A549 (cell line): ENCODE measurements at regions not wholly inside any gene's neighbourhood (a gene's known extent, or its start where the extent isn't known, plus 50 kb on each side); places are given as distances from the start of the nearest gene placed in this dataset.

Experiments
- ATAC-seq, 2 experiments: fragments of 200-7000 bp in 1 of 2; fragments of >200 bp in 1 of 2; cut with Nextera tagmentation in 1 of 2; cut with Tn5 transposase in 1 of 2; 3 replicates each; pipeline versions ENCODE4 v1.8.0 to v1.9.1; 2018 to 2020; ENCODE audit warnings: mild to moderate bottlenecking in 1 of 2, moderate library complexity in 1 of 2
- CTCF ChIA-PET: fragments of 300-600 bp; sonication (Branson Sonifier 250); formaldehyde crosslinking; extraction: SDS; loops from one replicate; lab custom pipeline; 2021; ENCODE audit warnings: antibody characterized with exemption, inconsistent platforms; lab: Yijun Ruan, JAX
- POLR2A ChIA-PET: fragments of 350-600 bp; formaldehyde crosslinking; extraction: SDS; loops from one replicate; lab custom pipeline; 2021; ENCODE audit warnings: antibody characterized with exemption, inconsistent platforms; lab: Yijun Ruan, JAX
- DNase-seq, 2 experiments: peaks; one replicate each; pipeline versions ENCODE4 v3.0.0 to v3.0.0-alpha.2; 2011 to 2016; ENCODE audit warnings: low read depth in 1 of 2, low spot score in 1 of 2
- FAIRE-seq: peaks from 2 replicates; lab custom pipeline; 2011; peaks lifted over from hg19 to GRCh38; lab: Jason Lieb, UNC
- H3K27ac ChIP-seq, 2 experiments: fragments of >200 bp; sonication (Bioruptor Twin); formaldehyde crosslinking; 3 replicates each; pipeline ENCODE4 v1.5.1; 2016 to 2017
- H3K4me1 ChIP-seq: fragments of >200 bp; sonication (Bioruptor Twin); formaldehyde crosslinking; 3 replicates; pipeline ENCODE4 v1.6.1; 2016
- H3K4me2 ChIP-seq: fragments of >200 bp; sonication (Bioruptor Twin); formaldehyde crosslinking; 3 replicates; pipeline ENCODE4 v1.6.1; 2016
- H3K4me3 ChIP-seq: fragments of >200 bp; sonication (Bioruptor Twin); formaldehyde crosslinking; 3 replicates; pipeline ENCODE4 v1.5.1; 2016
- H3K9me3 ChIP-seq: fragments of >200 bp; sonication (Bioruptor Twin); formaldehyde crosslinking; 3 replicates; pipeline ENCODE4 v1.6.1; 2016
- BCL3 ChIP-seq: fragments of >200 bp; sonication (Bioruptor Twin); formaldehyde crosslinking; IDR thresholded peaks from 3 replicates; pipeline ENCODE4 v1.6.1; 2016
- BHLHE40 ChIP-seq: IDR thresholded peaks from 2 replicates; pipeline ENCODE4 v1.6.1; 2012; ENCODE audit warnings: low read depth, low read length, inconsistent platforms
- CHD4 ChIP-seq: fragments of 200-600 bp; sonication (generic); IDR thresholded peaks from 2 replicates; pipeline ENCODE4 v1.6.1; 2016; ENCODE audit warnings: antibody characterized with exemption, mild to moderate bottlenecking, borderline replicate concordance
- EHF ChIP-seq: fragments of 250-450 bp; sonication (Bioruptor Pico); IDR thresholded peaks from 2 replicates; pipeline ENCODE4 v1.5.0; 2020; ENCODE audit warnings: mild to moderate bottlenecking
- ELK1 ChIP-seq: fragments of 150-350 bp; IDR thresholded peaks from 2 replicates; pipeline ENCODE4 v1.6.1; 2014; ENCODE audit warnings: low read depth, mild to moderate bottlenecking, low read length
- EP300 ChIP-seq, 2 experiments: fragments of >200 bp; sonication (Bioruptor Twin); formaldehyde crosslinking; IDR thresholded peaks; 2 replicates in 1 of 2; 3 replicates in 1 of 2; pipeline ENCODE4 v1.6.1; 2016 to 2017
- ESRRA ChIP-seq: fragments of 150-350 bp; IDR thresholded peaks from 2 replicates; pipeline ENCODE4 v1.6.1; 2014; ENCODE audit warnings: mild to moderate bottlenecking, low read length, borderline replicate concordance
- FOSB ChIP-seq: fragments of 250-450 bp; sonication (Bioruptor Pico); IDR thresholded peaks from 2 replicates; pipeline ENCODE4 v1.5.0; 2020; ENCODE audit warnings: mild to moderate bottlenecking, moderate library complexity
- HDAC2 ChIP-seq: fragments of 200-600 bp; sonication (generic); IDR thresholded peaks from 2 replicates; pipeline ENCODE4 v1.6.1; 2016
- HES2 ChIP-seq: fragments of >200 bp; sonication (Bioruptor Twin); formaldehyde crosslinking; IDR thresholded peaks from 2 replicates; pipeline ENCODE4 v1.6.1; 2016
- HOXA7 ChIP-seq: fragments of 250-450 bp; sonication (Bioruptor Pico); IDR thresholded peaks from 2 replicates; pipeline ENCODE4 v1.5.0; 2020; ENCODE audit warnings: mild to moderate bottlenecking, moderate library complexity
- HOXB13 ChIP-seq: fragments of 250-450 bp; sonication (Bioruptor Pico); IDR thresholded peaks from 2 replicates; pipeline ENCODE4 v1.5.0; 2020; ENCODE audit warnings: low read depth, mild to moderate bottlenecking, moderate library complexity
- JUN ChIP-seq, 2 experiments: fragments of >200 bp; sonication (Bioruptor Twin); formaldehyde crosslinking; IDR thresholded peaks; 2 replicates in 1 of 2; 3 replicates in 1 of 2; pipeline ENCODE4 v1.6.1; 2016 to 2017
- JUNB ChIP-seq: fragments of >200 bp; sonication (Bioruptor Twin); formaldehyde crosslinking; IDR thresholded peaks from 2 replicates; pipeline ENCODE4 v1.6.1; 2016
- KDM5A ChIP-seq: fragments of 200-600 bp; sonication (generic); IDR thresholded peaks from 2 replicates; pipeline ENCODE4 v1.6.1; 2016; ENCODE audit warnings: antibody characterized with exemption, mild to moderate bottlenecking
- NPAS2 ChIP-seq: fragments of 250-450 bp; sonication (Bioruptor Pico); IDR thresholded peaks from 2 replicates; pipeline ENCODE4 v1.8.0; 2022; ENCODE audit warnings: mild to moderate bottlenecking, moderate library complexity, borderline replicate concordance
- PBX3 ChIP-seq: IDR thresholded peaks from 2 replicates; pipeline ENCODE4 v1.6.1; 2012
- PHF8 ChIP-seq: fragments of 200-600 bp; sonication (generic); IDR thresholded peaks from 2 replicates; pipeline ENCODE4 v1.6.1; 2016; ENCODE audit warnings: low read depth, mild to moderate bottlenecking, antibody characterized with exemption, moderate library complexity, borderline replicate concordance
- POLR2A ChIP-seq: IDR thresholded peaks from 2 replicates; pipeline ENCODE4 v1.6.1; 2012; ENCODE audit warnings: mild to moderate bottlenecking, low read length
- POLR2AphosphoS2 ChIP-seq: conservative IDR thresholded peaks from 2 replicates; pipeline ENCODE4 v1.6.1; 2012; ENCODE audit warnings: low read length, improper control_type of control experiment, inconsistent platforms
- RARB ChIP-seq: fragments of 250-450 bp; sonication (Bioruptor Pico); IDR thresholded peaks from 2 replicates; pipeline ENCODE4 v1.8.0; 2021; ENCODE audit warnings: mild to moderate bottlenecking, moderate library complexity
- TP53 ChIP-seq: fragments of 250-450 bp; sonication (Bioruptor Pico); IDR thresholded peaks from 2 replicates; pipeline ENCODE4 v1.5.0; 2021; ENCODE audit warnings: mild to moderate bottlenecking, moderate library complexity
- ZNF302 ChIP-seq: fragments of 250-450 bp; sonication (Bioruptor Pico); IDR thresholded peaks from 2 replicates; pipeline ENCODE4 v1.9.0; 2021; ENCODE audit warnings: inconsistent platforms, mild to moderate bottlenecking, moderate library complexity
- ZSCAN20 ChIP-seq: fragments of 250-450 bp; sonication (Bioruptor Pico); IDR thresholded peaks from 2 replicates; pipeline ENCODE4 v1.8.0; 2022; ENCODE audit warnings: mild to moderate bottlenecking, moderate library complexity
- whole genome bisulfite sequencing: methylation state at CpG from one replicate; pipeline ENCODE4 v1.1.6; 2017; ENCODE audit errors: missing lambda C conversion rate; 5-methylcytosine and 5-hydroxymethylcytosine counted together
- TF ChIP-seq, protein P1 (sequence below): fragments of 250-450 bp; sonication (Bioruptor Pico); IDR thresholded peaks from 2 replicates; pipeline ENCODE4 v1.5.0; 2021; ENCODE audit warnings: mild to moderate bottlenecking, moderate library complexity, borderline replicate concordance

GRCh38 chr1:213444224-213444623 lies 393.2 kb downstream of the RPS6KC1 start:
- TF ChIP-seq ZNF302 (CRISPR knock-in tag), result no peak
- TF ChIP-seq HOXA7 (CRISPR knock-in tag), result no peak
- TF ChIP-seq, protein P1, sequence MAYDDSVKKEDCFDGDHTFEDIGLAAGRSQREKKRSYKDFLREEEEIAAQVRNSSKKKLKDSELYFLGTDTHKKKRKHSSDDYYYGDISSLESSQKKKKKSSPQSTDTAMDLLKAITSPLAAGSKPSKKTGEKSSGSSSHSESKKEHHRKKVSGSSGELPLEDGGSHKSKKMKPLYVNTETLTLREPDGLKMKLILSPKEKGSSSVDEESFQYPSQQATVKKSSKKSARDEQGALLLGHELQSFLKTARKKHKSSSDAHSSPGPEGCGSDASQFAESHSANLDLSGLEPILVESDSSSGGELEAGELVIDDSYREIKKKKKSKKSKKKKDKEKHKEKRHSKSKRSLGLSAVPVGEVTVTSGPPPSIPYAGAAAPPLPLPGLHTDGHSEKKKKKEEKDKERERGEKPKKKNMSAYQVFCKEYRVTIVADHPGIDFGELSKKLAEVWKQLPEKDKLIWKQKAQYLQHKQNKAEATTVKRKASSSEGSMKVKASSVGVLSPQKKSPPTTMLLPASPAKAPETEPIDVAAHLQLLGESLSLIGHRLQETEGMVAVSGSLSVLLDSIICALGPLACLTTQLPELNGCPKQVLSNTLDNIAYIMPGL (CRISPR knock-in tag), result no peak
- TF ChIP-seq POLR2AphosphoS2, result no peak
- TF ChIP-seq ESRRA, result no peak
- no peak for TF ChIP-seq HOXB13 (CRISPR knock-in tag)
- no peak for TF ChIP-seq PHF8
- TF ChIP-seq BCL3, result no peak
- TF ChIP-seq PBX3, result no peak
- H3K4me3 ChIP-seq, result no peak overlapping the region
- ChIA-PET CTCF (no interaction called here), POLR2A (no interaction called here)
- FAIRE-seq (no peak), ATAC-seq (no peak), DNase-seq (no peak)
- no peaks in the 10 kb centered on the region for H3K9me3 ChIP-seq
- no peak overlapping the region for H3K4me2 ChIP-seq
- no peak overlapping the region for H3K27ac ChIP-seq
- no peaks in the 10 kb centered on the region for H3K4me1 ChIP-seq
- WGBS, result 5% methylated on average over 6 of the region's 6 CpGs

DNA sequence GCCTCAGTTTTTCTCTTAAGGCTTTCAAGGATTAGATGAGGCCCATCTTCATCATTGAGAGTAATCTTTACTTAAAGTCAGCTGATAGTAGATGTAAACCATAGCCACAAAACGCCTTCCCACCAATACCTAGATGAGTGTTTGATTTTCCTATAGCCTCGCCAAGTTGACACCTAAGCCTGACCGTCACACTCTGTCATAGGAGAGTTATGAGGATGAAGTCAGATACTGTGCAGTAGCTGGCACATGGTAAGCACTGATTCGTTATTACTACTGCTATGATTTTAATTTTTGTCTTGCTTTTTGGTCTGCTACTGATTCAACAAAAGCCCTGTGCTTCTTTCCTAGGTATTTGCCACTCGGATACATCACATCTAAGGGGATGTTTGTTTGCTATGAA lies 395.5 kb downstream of the RPS6KC1 start:
- CTCF ChIA-PET, result interaction anchor here (0.6 to 1.2 kb wide), 2 partner anchors 468 to 891 kb away, joined by 3 read pairs; no protein-coding TSS in a partner anchor
- no peak overlapping the region for H3K27ac ChIP-seq
- H3K9me3 ChIP-seq, result no peaks in the 10 kb centered on the region
- H3K4me3 ChIP-seq, result no peak overlapping the region
- no peak for DNase-seq
- WGBS, result 21% methylated on average over 5 of the region's 5 CpGs
- ATAC-seq, result no peak
- FAIRE-seq, result no peak
- no peaks in the 10 kb centered on the region for H3K4me1 ChIP-seq
- TF ChIP-seq JUNB, result no peak
- no peak for TF ChIP-seq POLR2AphosphoS2
- no peak for TF ChIP-seq HDAC2
- no peak for TF ChIP-seq FOSB (CRISPR knock-in tag)
- no peak overlapping the region for H3K4me2 ChIP-seq
- POLR2A ChIA-PET, result no interaction called here

- no peaks in the 10 kb centered on the region for H3K9me3 ChIP-seq
- TF ChIP-seq TP53 (CRISPR knock-in tag), result no peak
- TF ChIP-seq EHF (CRISPR knock-in tag), result no peak
- CTCF ChIA-PET, result no interaction called here
- no peak overlapping the region for H3K4me2 ChIP-seq
- DNase-seq, result no peak
- no peaks in the 10 kb centered on the region for H3K4me1 ChIP-seq
- POLR2A ChIA-PET, result no interaction called here
- no peak overlapping the region for H3K27ac ChIP-seq
- FAIRE-seq, result no peak
- 45% methylated on average over 9 of the region's 9 CpGs for WGBS
- ATAC-seq, result no peak
- no peak overlapping the region for H3K4me3 ChIP-seq
These were observed 397.3 kb downstream of the RPS6KC1 start for GRCh38 chr1:213448360-213448759.

GRCh38 chr1:213448776-213449175 lies 397.7 kb downstream of the RPS6KC1 start:
- Histone ChIP-seq H3K4me2 (no peak overlapping the region), H3K27ac (no peak overlapping the region), H3K4me1 (no peaks in the 10 kb centered on the region), H3K9me3 (no peaks in the 10 kb centered on the region), H3K4me3 (no peak overlapping the region)
- ATAC-seq (no peak), FAIRE-seq (no peak), DNase-seq (no peak)
- CTCF ChIA-PET, result no interaction called here
- POLR2A ChIA-PET, result no interaction called here
- 42% methylated on average over 4 of the region's 4 CpGs for WGBS
- TF ChIP-seq POLR2A, result no peak
- no peak for TF ChIP-seq CHD4
- no peak for TF ChIP-seq KDM5A
- TF ChIP-seq NPAS2, result no peak
- TF ChIP-seq BHLHE40, result no peak
- TF ChIP-seq HOXA7 (CRISPR knock-in tag), result no peak
- no peak for TF ChIP-seq ZSCAN20
- no peak for TF ChIP-seq EP300 (IDR thresholded peaks at IDR 0.05)
- no peak for TF ChIP-seq ELK1
- no peak for TF ChIP-seq RARB (CRISPR knock-in tag)
- no peak for TF ChIP-seq HES2
- TF ChIP-seq, protein P1 (CRISPR knock-in tag), result no peak
- no peak for TF ChIP-seq JUN (IDR thresholded peaks at IDR 0.05)
- TF ChIP-seq FOSB (CRISPR knock-in tag), result no peak
- TF ChIP-seq TP53 (CRISPR knock-in tag), result no peak
